ENCODE measurements at regions not wholly inside any gene's neighbourhood (a gene's known extent, or its start where the extent isn't known, plus 50 kb on each side); places are given as distances from the start of the nearest gene placed in this dataset.

DNA sequence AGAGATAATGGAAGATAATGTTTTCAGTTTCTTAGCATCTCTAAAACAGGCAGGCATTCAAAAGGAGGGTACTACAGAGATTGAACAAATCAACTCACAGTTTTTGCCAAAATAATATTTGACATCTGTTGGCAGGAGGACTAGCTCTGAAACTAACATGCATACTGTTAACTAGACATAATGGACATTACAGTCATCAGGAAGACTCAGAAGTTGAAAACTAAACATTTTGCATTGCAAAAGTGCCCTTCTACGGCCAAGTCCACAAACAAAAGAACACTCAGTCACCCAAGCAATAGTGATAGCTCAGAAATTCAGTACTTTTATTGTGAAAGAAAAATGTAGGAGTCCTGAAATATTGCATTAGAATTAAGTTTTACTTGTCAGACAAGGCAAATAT is 399.0 kb downstream of the HGF start:
- TF ChIP-seq, protein P1, sequence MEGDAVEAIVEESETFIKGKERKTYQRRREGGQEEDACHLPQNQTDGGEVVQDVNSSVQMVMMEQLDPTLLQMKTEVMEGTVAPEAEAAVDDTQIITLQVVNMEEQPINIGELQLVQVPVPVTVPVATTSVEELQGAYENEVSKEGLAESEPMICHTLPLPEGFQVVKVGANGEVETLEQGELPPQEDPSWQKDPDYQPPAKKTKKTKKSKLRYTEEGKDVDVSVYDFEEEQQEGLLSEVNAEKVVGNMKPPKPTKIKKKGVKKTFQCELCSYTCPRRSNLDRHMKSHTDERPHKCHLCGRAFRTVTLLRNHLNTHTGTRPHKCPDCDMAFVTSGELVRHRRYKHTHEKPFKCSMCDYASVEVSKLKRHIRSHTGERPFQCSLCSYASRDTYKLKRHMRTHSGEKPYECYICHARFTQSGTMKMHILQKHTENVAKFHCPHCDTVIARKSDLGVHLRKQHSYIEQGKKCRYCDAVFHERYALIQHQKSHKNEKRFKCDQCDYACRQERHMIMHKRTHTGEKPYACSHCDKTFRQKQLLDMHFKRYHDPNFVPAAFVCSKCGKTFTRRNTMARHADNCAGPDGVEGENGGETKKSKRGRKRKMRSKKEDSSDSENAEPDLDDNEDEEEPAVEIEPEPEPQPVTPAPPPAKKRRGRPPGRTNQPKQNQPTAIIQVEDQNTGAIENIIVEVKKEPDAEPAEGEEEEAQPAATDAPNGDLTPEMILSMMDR (IDR thresholded peaks at IDR 0.05) = no peak
- TF ChIP-seq POLR2A (IDR thresholded peaks at IDR 0.05) (no peak), EP300 (IDR thresholded peaks at IDR 0.05) (no peak)

Data from ovary (tissue), 3 donors.